Glomerular visceral epithelial cell (primary cell): ENCODE measurements at regions not wholly inside any gene's neighbourhood (a gene's known extent, or its start where the extent isn't known, plus 50 kb on each side); places are given as distances from the start of the nearest gene placed in this dataset.
A peak's percentile ranks its signal among the peaks of the same experiment; 100 is the strongest.
"Not testable (repeated sequence)": the region's sequence is repeated elsewhere in the genome, so short reads cannot be mapped to it uniquely, and the experiment has no call there.

ENCODE experiments used
- DNase-seq: peaks from one replicate; pipeline ENCODE4 v3.0.0-alpha.2; 2016; ENCODE audit errors: extremely low spot score

- no peak for DNase-seq
These were observed 649.6 kb downstream of the SPRY1 start for GRCh38 chr4:124046190-124046589.

GRCh38 chr4:124053872-124054538 is 657.4 kb downstream of the SPRY1 start:
- no peak for DNase-seq

- DNase-seq = no peak
These were observed 657.2 kb downstream of the ANKRD50 start for GRCh38 chr4:124055336-124055735.

GRCh38 chr4:124055896-124056295 is 656.6 kb downstream of the ANKRD50 start:
- no peak for DNase-seq

- DNase-seq = no peak
These were observed 652.1 kb downstream of the ANKRD50 start for GRCh38 chr4:124060261-124060918.

- DNase-seq = no peak
These were observed 651.1 kb downstream of the ANKRD50 start for GRCh38 chr4:124061413-124061812.

GRCh38 chr4:124065422-124065821 is 647.1 kb downstream of the ANKRD50 start:
- DNase-seq = no peak

GRCh38 chr4:124065936-124066335 is 646.6 kb downstream of the ANKRD50 start:
- no peak for DNase-seq

- DNase-seq = peak; percentile 12
These were observed 645.9 kb downstream of the ANKRD50 start for GRCh38 chr4:124066595-124066994.

GRCh38 chr4:124067046-124067445 is 645.5 kb downstream of the ANKRD50 start:
- DNase-seq = no peak

- DNase-seq = no peak
These were observed 641.6 kb downstream of the ANKRD50 start for GRCh38 chr4:124070688-124071484.

- DNase-seq = not testable (repeated sequence)
These were observed 637.3 kb downstream of the ANKRD50 start for GRCh38 chr4:124075276-124075675.

- no peak for DNase-seq
These were observed 633.3 kb downstream of the ANKRD50 start for GRCh38 chr4:124079174-124079780.

- DNase-seq = no peak
These were observed 628.8 kb downstream of the ANKRD50 start for GRCh38 chr4:124083711-124084110.

GRCh38 chr4:124085561-124086180 is 626.9 kb downstream of the ANKRD50 start:
- no peak for DNase-seq

- no peak for DNase-seq
These were observed 622.5 kb downstream of the ANKRD50 start for GRCh38 chr4:124090021-124090420.

- DNase-seq = no peak
These were observed 620.4 kb downstream of the ANKRD50 start for GRCh38 chr4:124092101-124092500.

GRCh38 chr4:124092541-124092984 is 620.0 kb downstream of the ANKRD50 start:
- peak; percentile 6 for DNase-seq

GRCh38 chr4:124095621-124096020 is 616.9 kb downstream of the ANKRD50 start:
- DNase-seq = no peak

GRCh38 chr4:124096290-124096689 is 616.2 kb downstream of the ANKRD50 start:
- DNase-seq = no peak

GRCh38 chr4:124097447-124097846 is 615.1 kb downstream of the ANKRD50 start:
- no peak for DNase-seq

GRCh38 chr4:124104101-124104500 is 608.4 kb downstream of the ANKRD50 start:
- no peak for DNase-seq
